GM19023 (cell line): ENCODE measurements at regions not wholly inside any gene's neighbourhood (a gene's known extent, or its start where the extent isn't known, plus 50 kb on each side); places are given as distances from the start of the nearest gene placed in this dataset.
"Not testable (repeated sequence)": the region's sequence is repeated elsewhere in the genome, so short reads cannot be mapped to it uniquely, and the experiment has no call there.

Experiments used
- ATAC-seq: cut with Tn5 transposase; IDR thresholded peaks from one replicate; pipeline ENCODE4 v1.9.1; 2021; ENCODE audit warnings: mild to moderate bottlenecking, moderate library complexity; ENCODE audit not compliant: unreplicated experiment

- ATAC-seq: no peak
Observed at GRCh38 chr4:179059396-179059795, 1617.2 kb upstream of the AGA start.

DNA sequence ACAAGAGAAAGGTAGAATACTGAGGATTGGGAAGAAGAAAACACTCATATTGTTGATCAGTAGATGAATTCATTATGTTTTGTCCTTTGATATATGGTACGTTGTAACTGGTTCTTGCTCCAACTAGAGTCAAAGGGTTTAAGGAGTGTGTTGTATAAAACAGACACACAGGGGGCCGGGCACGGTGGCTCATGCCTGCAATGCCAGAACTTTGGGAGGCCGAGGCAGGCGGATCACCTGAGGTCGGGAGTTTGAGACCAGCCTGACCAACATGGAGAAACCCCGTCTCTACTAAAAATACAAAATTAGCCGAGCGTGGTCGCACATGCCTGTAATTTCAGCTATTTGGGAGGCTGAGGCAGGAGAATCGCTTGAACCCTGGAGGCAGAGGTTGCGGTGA lies 1624.0 kb upstream of the AGA start:
- ATAC-seq: not testable (repeated sequence)

GRCh38 chr4:179071131-179071530 lies 1628.9 kb upstream of the AGA start:
- ATAC-seq: no peak

GRCh38 chr4:179076865-179077264 lies 1634.6 kb upstream of the AGA start:
- ATAC-seq: no peak

DNA sequence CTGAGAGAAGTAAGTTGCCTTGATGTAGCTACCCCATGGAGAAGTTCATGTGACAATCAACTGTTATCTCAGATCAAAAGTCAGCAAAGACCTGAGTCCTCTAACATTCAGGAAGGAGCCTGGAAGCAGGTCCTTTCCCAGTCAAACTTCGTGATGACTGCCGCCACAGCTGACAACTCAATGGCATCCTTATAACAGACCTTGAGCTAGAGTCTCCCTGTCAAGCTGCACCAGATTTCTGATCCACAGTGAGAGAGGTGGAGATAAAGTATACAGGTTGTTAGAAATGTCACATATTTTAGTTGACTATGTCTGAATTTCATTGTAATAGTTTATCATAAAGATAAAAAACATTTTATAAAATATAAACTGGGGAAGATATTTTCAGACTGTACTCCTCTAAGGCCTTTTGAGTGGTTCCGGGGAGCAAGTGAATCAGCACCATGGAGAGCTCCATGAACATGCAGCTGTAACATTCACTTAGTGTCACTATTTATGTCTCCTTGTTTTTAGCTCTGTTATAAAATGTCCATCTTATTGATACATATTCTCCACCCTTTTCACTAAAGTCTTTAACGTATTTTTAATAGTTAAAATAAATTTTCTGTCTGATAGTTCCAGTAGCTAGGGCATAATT lies 1653.5 kb upstream of the AGA start:
- ATAC-seq: no peak

- ATAC-seq: no peak
Observed at GRCh38 chr4:179097741-179098140, 1655.5 kb upstream of the AGA start.

- ATAC-seq: no peak
Observed at GRCh38 chr4:179110356-179110755, 1668.1 kb upstream of the AGA start.

DNA sequence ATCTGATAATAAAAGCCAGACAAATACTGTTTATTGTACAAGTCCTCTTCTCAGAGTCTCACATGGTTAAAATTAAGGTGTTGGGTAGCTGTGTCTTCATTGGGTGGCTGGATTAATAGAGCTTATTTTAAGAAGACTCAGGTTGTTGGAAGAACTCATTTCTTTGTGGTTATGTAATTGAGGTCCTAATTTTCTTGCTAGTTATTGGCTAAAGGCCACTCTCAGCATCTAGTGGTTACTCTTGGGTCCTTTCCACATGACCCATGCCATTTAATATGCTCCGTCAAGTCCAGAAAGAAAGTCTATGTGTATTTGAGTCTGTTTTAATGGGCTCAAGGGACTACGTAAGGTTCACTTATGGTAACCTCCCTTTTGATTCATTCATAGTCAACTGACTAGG lies 1668.6 kb upstream of the AGA start:
- ATAC-seq: no peak

DNA sequence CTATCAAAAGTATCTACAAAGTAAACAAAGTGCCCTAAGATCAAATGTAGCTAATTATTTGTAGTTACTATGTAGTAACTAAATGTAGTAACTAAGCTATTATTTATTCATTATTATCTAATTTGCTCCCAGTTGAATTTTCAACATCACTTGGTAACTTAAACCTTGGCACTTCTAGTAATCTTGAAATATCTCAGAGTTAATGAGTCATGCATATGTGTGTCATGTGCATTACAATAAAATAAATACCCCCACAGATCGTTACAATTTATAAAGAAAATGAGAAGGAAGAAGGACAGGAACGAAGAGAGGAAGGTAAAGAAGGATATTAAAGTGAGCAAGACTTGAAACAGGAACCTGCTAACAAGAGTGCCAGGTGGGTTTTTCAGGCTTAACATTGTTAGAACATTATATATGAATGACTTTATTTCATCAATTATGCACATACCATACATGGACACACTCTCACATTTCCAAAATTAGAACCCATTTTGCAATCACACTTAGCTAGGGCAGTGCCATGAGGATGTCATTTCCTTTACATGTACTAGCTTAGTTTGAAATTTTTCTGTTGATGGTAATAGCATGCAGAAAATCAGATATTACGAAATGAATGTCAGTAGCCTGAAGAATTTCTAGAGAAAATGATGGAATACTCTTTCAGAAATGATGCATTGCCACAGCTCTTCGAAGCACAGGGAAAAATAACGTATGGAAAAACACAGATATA lies 1670.4 kb upstream of the AGA start:
- ATAC-seq: no peak

GRCh38 chr4:179114615-179115014 lies 1672.4 kb upstream of the AGA start:
- no peak for ATAC-seq

GRCh38 chr4:179116011-179116410 lies 1673.8 kb upstream of the AGA start:
- no peak for ATAC-seq

GRCh38 chr4:179116581-179116980 lies 1674.3 kb upstream of the AGA start:
- ATAC-seq: no peak

GRCh38 chr4:179123084-179123483 lies 1680.8 kb upstream of the AGA start:
- no peak for ATAC-seq

DNA sequence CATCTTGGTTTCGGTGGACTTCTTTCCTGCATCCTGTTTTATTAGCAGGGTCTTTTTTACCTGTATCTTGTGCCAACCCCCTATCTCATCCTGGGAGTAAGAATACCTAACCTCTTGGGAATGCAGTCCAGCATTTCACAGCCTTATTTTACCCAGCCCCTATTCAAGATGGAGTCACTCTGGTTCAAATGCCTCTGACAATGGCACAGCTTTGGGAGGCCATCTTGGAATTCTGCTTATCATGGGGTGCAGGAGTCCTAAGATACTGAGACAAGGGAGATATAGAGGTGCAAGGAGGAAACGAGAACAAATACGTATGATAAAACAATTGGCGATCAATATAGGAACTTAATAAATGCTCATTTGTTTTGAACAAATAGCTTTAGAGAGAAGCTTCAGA lies 1682.2 kb upstream of the AGA start:
- ATAC-seq: no peak

GRCh38 chr4:179124957-179125356 lies 1682.7 kb upstream of the AGA start:
- ATAC-seq: no peak

DNA sequence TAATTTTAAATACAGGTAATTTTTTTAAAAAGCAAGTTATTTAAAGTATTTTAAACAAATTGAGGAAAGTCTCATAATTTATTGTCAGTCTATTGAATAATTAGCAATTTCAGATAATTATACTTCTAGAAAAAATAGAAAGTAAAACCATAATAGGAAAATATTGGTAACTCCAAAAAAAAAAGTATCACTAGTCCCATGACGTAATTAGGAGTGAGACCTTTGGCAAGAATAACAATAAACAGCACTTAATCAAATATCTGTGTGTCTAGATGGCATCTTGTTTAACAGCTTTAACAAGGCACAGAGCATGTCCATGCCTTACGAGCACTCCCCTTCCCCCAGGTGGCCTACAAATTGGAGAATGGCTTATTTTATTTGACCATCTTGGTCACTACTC lies 1683.6 kb upstream of the AGA start:
- no peak for ATAC-seq

DNA sequence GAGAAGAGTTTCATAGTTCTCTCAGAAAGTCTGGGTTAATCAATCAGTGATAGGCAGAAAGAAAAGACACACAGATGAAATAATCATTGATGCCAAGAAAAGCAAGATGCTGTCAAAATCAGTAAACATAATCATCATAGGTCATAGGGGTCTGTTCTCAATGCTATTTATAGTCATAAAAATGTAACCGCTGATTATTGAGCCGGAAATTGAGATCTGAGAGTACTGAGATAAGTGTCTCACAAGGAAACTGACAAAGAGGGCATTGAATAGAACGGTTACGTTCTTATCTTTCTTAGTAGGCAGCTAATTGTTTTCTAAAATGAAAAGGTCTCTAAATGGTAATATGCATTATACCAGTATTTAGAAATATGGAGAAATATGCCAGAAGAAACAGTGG lies 1686.1 kb upstream of the AGA start:
- ATAC-seq: no peak

DNA sequence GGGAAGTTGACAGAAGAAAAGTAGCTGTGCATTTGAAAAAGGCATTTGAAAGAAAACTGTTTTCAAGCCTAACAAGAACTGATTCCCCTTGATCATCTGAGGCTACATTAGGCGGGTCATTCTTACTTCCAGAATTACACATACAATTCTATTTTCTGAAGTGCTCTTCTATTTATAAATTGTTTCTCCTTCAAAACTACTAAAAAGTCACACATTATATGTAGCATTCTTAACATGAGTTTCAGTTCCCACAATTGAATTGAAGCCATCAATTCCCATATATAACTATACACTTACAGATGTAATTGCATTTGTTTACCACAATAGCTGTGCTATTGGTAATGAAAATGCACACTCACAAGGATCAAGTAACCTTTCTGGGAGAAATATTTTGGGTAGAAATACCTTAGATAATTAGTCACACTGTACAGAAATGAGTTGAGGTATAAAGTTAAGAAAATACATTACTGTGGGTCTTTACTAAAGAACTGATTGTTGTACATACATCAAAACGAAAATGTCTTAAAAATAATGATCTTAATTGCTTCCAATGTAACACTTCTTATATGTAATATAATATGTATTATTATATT lies 1688.0 kb upstream of the AGA start:
- no peak for ATAC-seq

DNA sequence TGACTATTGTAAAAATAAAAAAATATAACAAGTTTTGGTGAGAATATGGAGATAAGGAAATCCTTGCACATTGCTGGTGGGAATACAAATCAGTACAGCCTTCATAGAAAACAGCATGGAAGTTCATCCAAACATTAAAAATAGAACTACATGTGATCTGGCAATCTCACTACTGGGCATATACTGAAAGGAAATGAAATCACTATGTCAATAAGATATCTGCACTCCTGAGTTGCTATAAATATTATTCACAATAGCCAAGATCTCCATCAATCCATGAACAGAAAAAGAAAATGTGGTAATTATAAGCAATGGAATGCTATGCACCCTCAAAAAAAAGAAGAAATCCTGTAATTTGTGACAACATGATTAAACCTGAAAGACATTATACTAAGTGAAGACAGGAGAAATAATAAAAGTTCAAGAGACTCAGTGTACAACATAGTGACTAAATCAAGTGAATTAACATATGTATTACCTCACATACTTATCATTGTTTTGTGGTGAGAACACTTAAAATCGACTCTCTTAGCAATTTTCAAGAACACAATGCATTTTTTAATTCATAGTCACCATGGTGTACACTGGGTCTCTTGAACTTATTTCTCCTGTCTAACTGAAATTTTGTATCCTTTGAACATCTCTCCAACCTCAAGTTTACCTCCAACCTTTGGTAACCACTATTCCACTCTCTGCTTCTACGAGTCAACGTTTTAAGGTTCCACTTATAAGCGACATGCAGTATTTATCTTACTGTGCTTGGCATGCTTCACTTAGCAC lies 1703.7 kb upstream of the AGA start:
- no peak for ATAC-seq

DNA sequence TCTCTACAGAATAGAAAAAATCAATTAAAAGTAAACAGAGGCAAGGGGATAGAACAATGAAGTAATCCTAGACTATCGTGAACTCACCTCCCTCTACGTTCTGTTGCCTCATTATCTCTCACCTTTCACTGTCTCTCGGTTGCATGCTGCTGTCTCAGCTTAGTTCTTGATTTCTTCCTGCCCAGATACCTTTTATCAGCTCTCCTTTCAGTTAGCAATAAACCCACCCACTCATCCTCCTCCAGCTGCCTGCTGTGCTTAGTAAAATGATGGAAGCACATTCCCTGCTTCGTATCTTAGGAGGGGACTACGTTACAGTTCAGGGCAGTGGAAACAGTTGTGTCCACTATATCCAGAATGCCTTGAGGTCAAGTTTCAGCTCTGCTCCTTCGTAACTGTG lies 1709.5 kb upstream of the AGA start:
- no peak for ATAC-seq

GRCh38 chr4:179163147-179163546 lies 1720.9 kb upstream of the AGA start:
- no peak for ATAC-seq
